ENCODE measurements at regions not wholly inside any gene's neighbourhood (a gene's known extent, or its start where the extent isn't known, plus 50 kb on each side); places are given as distances from the start of the nearest gene placed in this dataset.
A peak's percentile ranks its signal among the peaks of the same experiment; 100 is the strongest.

- CTCF ChIA-PET: no interaction called here
- H3K4me1 ChIP-seq (replicated peaks; ENCODE audit: insufficient read depth): no peaks in the 10 kb centered on the region
- no peaks in the 10 kb centered on the region for H3F3A ChIP-seq (ENCODE audit: insufficient read depth, low read depth)
- no peaks in the 10 kb centered on the region for H3K36me3 ChIP-seq (ENCODE audit: low read depth)
- TF ChIP-seq CTCF (conservative IDR thresholded peaks at IDR 0.05) (no peak), EZH2 (IDR thresholded peaks at IDR 0.05; ENCODE audit: low read depth) (0 out of 2 replicates have a peak, but pooled peaks have one; percentile 33)
- intact Hi-C loops (cut with micrococcal nuclease; ENCODE audit: unreplicated experiment): no loop called here
- DNase-seq: no peak
- peaks cover 81% of the 10 kb centered on the region for H3K27me3 ChIP-seq (ENCODE audit: insufficient read depth, low read depth)
- H3K4me3 ChIP-seq: no peak overlapping the region
- no peak overlapping the region for H2AFZ ChIP-seq
- BruUV-seq (replicated peaks): no TSS peak
- H4K20me1 ChIP-seq (ENCODE audit: insufficient read depth): no peaks in the 10 kb centered on the region; the same call in 1 of the 2 replicates
- H3K79me2 ChIP-seq (ENCODE audit: low read depth): no peaks in the 10 kb centered on the region
- H3K27ac ChIP-seq: no peak overlapping the region
- H3K4me2 ChIP-seq: no peak overlapping the region
- H3K9me2 ChIP-seq (ENCODE audit: insufficient read depth): no peaks in the 10 kb centered on the region
- POLR2A ChIA-PET (ENCODE audit: unreplicated experiment): no interaction called here
- no peaks in the 10 kb centered on the region for H3K9me3 ChIP-seq (ENCODE audit: insufficient read depth, low read depth)
Measured at GRCh38 chr5:3393122-3393919, 202.3 kb upstream of the IRX1 start.

- intact Hi-C loops (cut with micrococcal nuclease; ENCODE audit: unreplicated experiment): no loop called here
- POLR2A ChIA-PET (ENCODE audit: unreplicated experiment): no interaction called here
- Histone ChIP-seq H2AFZ (no peak overlapping the region), H3K4me1 (replicated peaks; ENCODE audit: insufficient read depth) (no peaks in the 10 kb centered on the region), H3K27me3 (ENCODE audit: insufficient read depth, low read depth) (peaks cover 90% of the 10 kb centered on the region), H3F3A (ENCODE audit: insufficient read depth, low read depth) (no peaks in the 10 kb centered on the region), H3K27ac (no peak overlapping the region), H3K9me3 (ENCODE audit: insufficient read depth, low read depth) (no peaks in the 10 kb centered on the region), H3K4me3 (no peak overlapping the region), H3K79me2 (ENCODE audit: low read depth) (no peaks in the 10 kb centered on the region), H3K36me3 (ENCODE audit: low read depth) (no peaks in the 10 kb centered on the region), H3K4me2 (no peak overlapping the region), H3K9me2 (ENCODE audit: insufficient read depth) (no peaks in the 10 kb centered on the region), H4K20me1 (ENCODE audit: insufficient read depth) (no peaks in the 10 kb centered on the region; the same call in 1 of the 2 replicates)
- CTCF ChIA-PET: no interaction called here
- no peak for DNase-seq
- no peak for TF ChIP-seq EZH2 (IDR thresholded peaks at IDR 0.05; ENCODE audit: low read depth)
- no peak for TF ChIP-seq CTCF (conservative IDR thresholded peaks at IDR 0.05)
- no TSS peak for BruUV-seq (replicated peaks)
Measured at GRCh38 chr5:3392306-3392939, 203.2 kb upstream of the IRX1 start.

GRCh38 chr5:3391210-3391609, 204.4 kb upstream of the IRX1 start:
- intact Hi-C loops (cut with micrococcal nuclease; ENCODE audit: unreplicated experiment): no loop called here

More at GRCh38 chr5:3391210-3391609, 204.4 kb upstream of the IRX1 start:
- TF ChIP-seq CTCF (conservative IDR thresholded peaks at IDR 0.05): no peak
- no peak for TF ChIP-seq EZH2 (IDR thresholded peaks at IDR 0.05; ENCODE audit: low read depth)
- no peak for DNase-seq
- H3K79me2 ChIP-seq (ENCODE audit: low read depth): no peaks in the 10 kb centered on the region
- H3K27me3 ChIP-seq (ENCODE audit: insufficient read depth, low read depth): peaks cover 93% of the 10 kb centered on the region
- no peak overlapping the region for H3K27ac ChIP-seq
- H4K20me1 ChIP-seq (ENCODE audit: insufficient read depth): no peaks in the 10 kb centered on the region; the same call in 1 of the 2 replicates
- BruUV-seq (replicated peaks): no TSS peak
- no peaks in the 10 kb centered on the region for H3K9me3 ChIP-seq (ENCODE audit: insufficient read depth, low read depth)
- H3K9me2 ChIP-seq (ENCODE audit: insufficient read depth): no peaks in the 10 kb centered on the region
- no peaks in the 10 kb centered on the region for H3K36me3 ChIP-seq (ENCODE audit: low read depth)
- no peak overlapping the region for H3K4me3 ChIP-seq
- no peaks in the 10 kb centered on the region for H3K4me1 ChIP-seq (replicated peaks; ENCODE audit: insufficient read depth)
- CTCF ChIA-PET: no interaction called here
- no peak overlapping the region for H2AFZ ChIP-seq
- H3F3A ChIP-seq (ENCODE audit: insufficient read depth, low read depth): no peaks in the 10 kb centered on the region
- no peak overlapping the region for H3K4me2 ChIP-seq
- POLR2A ChIA-PET (ENCODE audit: unreplicated experiment): interaction anchor here (0.6 kb wide), 1 partner anchor 62 kb away, joined by 3 read pairs; no protein-coding TSS in a partner anchor
